SKM-1 treated with dmso at 0.1 percent for 144 hours (cell line): ENCODE measurements at regions not wholly inside any gene's neighbourhood (a gene's known extent, or its start where the extent isn't known, plus 50 kb on each side); places are given as distances from the start of the nearest gene placed in this dataset.
"Not testable (repeated sequence)": the region's sequence is repeated elsewhere in the genome, so short reads cannot be mapped to it uniquely, and the experiment has no call there.

Experiments
- DNase-seq: peaks from one replicate; lab custom pipeline; 2025; ENCODE audit not compliant: unreplicated experiment; lab: John Stamatoyannopoulos, UW

DNA sequence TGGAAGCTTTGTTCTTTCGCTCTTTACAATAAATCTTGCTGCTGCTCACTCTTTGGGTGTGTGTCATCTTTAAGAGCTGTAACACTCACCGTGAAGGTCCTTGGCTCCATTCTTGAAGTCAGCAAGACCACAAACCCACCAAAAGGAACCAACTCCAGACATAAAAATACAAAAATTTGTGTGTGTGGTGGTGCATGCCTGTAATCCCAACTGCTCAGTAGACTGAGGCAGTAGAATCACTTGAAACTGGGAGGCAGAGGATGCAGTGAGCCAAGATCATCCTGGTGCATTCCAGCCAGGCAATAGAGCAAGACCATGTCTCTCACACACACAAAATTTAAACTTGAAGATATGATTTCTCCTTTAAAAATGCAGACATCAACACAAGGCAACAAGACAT, 1431.7 kb upstream of the B3GALT2 start:
- no peak for DNase-seq

DNA sequence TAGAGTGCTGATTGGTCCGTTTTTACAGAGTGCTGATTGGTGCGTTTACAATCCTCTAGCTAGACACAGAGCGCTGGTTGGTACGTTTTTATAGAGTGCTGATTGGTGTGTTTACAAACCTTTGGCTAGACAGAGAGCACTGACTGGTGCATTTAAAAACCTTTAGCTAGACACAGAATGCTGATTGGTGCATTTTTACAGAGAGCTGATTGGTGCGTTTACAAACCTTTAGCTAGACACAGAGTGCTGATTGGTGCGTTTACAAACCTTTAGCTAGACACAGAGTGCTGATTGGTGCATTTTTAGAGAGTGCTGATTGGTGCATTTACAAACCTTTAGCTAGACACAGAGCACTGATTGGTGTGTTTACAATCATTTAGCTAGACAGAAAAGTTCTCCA, 1430.9 kb upstream of the B3GALT2 start:
- not testable (repeated sequence) for DNase-seq

- no peak for DNase-seq
Measured at GRCh38 chr1:194616835-194617234, 1430.4 kb upstream of the B3GALT2 start.

GRCh38 chr1:194602184-194602583, 1415.8 kb upstream of the B3GALT2 start:
- DNase-seq = no peak

DNA sequence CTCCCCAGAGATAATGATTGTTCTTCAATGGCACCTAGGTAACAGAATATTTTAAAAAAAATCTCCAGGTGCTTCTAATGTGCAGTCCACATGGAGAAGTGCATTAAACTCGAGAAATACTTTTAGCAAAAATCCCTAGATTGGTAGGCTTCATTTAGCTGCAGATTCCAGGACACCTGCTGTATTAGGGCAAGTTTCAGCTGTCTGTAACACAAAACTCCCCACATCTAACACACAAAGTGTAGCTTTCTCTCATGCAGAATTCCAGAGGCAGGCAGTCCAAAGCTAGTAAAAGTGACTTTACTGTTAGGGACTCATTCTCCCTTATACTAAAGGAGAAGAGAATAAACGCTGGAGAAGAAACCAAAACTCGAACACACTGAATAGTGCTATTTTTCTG, 1414.3 kb upstream of the B3GALT2 start:
- DNase-seq = no peak

DNA sequence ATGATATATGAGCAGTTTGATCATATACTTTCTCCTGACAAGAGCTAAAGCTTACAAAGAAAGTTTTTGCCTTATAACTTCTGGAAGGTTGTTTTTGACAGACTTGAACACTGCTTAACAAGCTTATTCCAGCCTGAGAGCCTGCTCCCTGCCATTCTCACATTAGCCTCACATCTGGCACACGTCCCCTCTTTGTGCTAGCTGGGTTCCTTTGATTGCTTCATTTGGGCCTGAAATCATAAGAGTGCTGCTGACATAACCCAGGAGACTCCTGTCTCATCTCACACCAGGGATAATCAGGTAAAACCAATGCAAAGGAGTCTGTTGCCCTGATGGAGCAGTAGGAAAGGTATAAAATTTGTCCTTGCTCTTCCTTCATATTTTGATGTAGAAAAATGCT, 1411.7 kb upstream of the B3GALT2 start:
- no peak for DNase-seq

GRCh38 chr1:194586302-194586701, 1399.9 kb upstream of the B3GALT2 start:
- DNase-seq = no peak

DNA sequence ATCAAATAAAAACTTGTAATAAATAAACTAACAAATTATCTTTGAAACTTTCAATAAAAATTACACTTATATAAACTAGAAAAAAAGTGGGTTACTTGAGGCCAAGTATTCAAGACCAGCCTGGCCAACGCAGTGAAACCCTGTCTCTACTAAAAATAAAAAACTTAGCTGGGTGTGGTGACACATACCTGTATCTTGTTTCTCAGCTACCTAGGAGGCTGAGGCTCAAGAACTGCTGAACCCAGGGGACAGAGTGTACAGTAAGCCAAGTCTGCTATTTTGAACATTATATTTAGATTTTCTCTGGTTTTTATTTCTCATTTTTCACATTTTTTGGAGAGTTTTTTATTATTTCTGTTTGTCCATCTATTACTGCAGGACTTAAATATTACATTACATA, 1397.6 kb upstream of the B3GALT2 start:
- no peak for DNase-seq

GRCh38 chr1:194570476-194570875, 1384.1 kb upstream of the B3GALT2 start:
- no peak for DNase-seq

DNA sequence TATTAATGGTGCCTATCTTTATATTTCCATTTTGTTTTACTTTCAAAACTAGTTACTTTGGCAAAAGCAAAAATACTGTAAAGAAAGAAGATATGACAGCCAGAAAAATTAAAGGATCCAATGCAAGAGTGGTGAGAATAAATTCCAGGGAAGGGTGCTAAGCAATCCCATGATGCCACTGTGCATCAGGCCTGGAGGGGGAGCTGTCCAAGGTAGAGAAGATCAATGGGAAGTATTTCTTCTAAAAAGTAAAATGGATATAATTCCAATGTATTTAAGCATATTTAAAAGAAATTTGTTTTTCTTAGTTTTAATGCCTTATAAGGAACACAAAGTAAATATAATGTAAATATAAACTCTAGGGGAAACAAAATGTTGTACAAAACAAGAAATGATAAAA, 1382.2 kb upstream of the B3GALT2 start:
- no peak for DNase-seq

GRCh38 chr1:194548071-194548470, 1361.7 kb upstream of the B3GALT2 start:
- no peak for DNase-seq

DNA sequence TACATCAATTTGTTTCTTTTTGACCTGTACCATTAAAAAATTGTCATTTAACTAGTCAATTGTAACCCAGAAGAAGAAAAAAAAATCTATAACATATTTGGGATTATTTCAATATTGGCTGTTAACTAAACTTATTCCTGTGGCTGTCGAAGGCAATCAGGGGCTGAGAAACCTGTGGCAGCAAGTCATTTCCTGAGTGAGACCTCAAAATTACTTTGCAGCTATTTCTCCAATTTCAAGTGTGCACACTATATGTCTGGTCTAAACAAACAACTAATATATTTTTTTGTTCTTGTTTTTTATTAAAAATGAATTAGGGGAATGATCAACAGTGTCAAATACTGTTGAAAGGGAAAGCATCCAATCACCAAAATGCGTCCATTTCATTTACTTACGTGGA, 1357.6 kb upstream of the B3GALT2 start:
- no peak for DNase-seq

- DNase-seq = no peak
Measured at GRCh38 chr1:194538453-194538852, 1352.0 kb upstream of the B3GALT2 start.

DNA sequence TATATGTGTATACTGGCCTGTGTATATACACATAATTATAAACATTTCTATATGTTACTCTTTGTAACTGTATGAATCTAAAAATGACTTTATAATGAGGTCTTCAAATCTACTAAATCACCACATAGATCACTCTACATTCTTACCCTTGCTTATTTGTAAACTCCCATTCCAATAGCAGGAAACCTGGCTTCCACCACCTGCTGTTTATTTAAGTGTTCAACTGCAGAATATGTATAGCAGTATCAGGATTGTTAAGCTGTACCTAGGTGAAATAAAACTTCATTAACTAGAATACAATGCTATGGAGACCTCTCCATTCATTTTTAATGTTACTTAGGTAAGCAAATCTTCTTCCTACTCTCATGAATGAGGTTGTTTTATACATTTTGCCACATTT, 1351.1 kb upstream of the B3GALT2 start:
- no peak for DNase-seq

DNA sequence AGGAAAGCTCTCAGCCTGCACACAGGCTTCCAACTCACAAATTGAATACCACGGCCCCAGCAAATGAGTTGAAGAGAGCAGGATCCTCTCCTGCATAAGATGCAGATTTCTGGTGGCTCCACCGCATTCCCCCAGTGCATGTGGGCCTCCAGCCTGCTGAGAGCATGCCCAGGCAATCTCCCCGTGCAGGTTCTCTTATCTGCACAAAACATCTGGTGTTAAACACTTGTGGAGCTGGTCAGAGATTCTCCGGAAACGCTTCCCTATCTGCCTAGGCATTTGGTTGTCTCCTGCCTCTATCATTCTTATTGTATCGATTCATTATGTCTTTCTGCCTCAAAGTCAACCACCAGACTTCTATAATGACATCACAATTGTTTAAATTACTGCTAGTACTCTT, 1349.0 kb upstream of the B3GALT2 start:
- no peak for DNase-seq

DNA sequence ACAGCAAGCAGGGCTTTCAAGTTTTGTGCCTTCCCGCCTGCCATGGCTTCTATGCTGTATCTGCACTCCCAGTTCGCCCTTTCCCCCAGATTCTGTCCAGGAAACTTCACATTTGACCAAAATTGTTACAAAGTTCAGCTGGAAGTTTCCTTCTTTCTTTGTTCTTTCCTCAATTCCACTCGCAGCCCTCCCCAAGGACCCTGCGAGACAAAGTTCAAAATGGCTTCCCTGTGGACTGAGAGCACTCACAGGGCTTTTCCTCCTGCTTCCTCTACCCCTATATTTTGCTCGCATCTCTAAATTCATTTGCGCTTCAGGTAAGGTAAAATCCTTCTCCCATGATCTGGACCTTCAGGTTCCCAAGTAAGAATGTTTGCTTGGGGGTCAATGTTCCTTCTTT, 1348.4 kb upstream of the B3GALT2 start:
- DNase-seq = no peak

DNA sequence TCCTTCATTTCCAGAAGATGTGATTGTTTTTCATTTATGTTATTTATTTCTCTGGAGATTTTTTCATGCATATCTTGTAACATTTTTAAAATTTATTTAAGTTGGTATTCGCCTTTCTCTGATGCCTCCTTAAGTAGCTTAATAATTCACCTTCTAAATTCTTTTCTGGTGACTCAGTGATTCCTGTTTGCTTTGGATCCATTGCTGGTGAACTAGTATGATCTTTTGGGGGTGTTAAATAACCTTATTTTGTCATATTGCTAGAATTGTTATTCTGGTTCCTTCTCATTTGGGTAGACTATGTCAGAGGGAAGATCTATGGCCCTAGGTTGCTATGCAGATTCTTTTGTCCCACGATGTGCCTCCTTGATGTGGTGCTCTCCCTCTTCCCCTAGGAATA, 1347.2 kb upstream of the B3GALT2 start:
- no peak for DNase-seq

- DNase-seq = no peak
Measured at GRCh38 chr1:194517567-194517966, 1331.2 kb upstream of the B3GALT2 start.

GRCh38 chr1:194515916-194516315, 1329.5 kb upstream of the B3GALT2 start:
- no peak for DNase-seq

- DNase-seq = no peak
Measured at GRCh38 chr1:194512957-194513356, 1326.5 kb upstream of the B3GALT2 start.

DNA sequence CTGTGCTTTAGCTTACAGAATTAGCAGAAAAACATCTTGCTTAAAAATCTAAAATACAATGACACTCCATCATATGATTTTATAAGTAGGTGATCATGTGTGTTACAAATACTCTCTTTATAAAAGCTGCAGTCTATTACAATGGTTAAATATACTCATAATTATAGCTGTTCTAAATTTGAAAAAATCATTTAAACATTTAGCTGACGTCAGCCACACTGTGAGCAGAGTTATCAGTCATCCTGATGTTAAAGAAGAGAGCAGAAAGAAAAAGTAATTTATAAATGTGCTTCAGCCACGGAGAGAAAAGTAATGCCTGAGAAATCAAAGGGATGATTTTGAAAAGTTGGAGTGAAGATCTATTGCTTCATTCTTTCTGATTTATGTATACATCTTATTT, 1325.9 kb upstream of the B3GALT2 start:
- no peak for DNase-seq

DNA sequence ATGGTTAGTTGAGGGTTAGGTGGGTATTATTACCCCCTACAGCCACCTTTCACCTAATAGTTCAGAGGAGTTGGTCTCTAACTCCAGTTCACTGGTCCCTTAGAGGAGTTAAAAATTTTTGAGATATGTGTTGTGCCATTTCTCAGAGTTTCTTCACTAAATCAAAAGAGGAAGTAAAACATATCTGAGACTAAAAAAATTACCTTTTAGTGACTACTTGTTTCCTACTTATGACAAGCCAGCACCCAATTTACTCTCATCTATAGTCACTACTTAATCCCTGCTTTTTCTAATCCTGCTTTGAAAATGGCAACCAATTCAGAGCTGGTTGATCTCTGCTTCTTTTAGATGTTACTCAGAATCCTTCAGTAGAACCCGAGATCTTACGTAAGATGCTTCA, 1316.8 kb upstream of the B3GALT2 start:
- peak; percentile 41 for DNase-seq

DNA sequence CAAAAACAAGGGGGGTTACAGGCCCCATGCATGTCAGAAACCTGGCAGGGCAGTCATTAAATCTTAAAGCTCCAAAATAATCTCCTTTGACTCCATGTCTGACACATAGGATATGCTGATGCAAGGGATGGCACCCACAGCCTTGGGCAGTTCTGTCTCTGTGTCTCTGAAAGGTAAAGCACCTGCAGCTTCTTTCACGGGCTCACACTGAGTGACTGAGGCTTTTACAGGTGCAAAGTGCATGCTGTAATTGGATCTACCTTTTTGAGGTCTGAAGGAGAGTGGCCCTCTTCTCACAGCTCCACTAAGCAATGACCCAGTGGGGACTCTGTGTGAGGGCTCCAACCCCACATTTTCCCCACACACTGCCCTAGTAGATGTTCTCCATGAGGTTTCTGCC, 1309.0 kb upstream of the B3GALT2 start:
- DNase-seq = no peak

GRCh38 chr1:194487172-194487571, 1300.8 kb upstream of the B3GALT2 start:
- no peak for DNase-seq
